Thymus (tissue), 11 donors: ENCODE measurements at regions not wholly inside any gene's neighbourhood (a gene's known extent, or its start where the extent isn't known, plus 50 kb on each side); places are given as distances from the start of the nearest gene placed in this dataset.
"Not testable (repeated sequence)": the region's sequence is repeated elsewhere in the genome, so short reads cannot be mapped to it uniquely, and the experiment has no call there.

Experiments
- DNase-seq, 9 donors: peaks; one replicate each; pipeline ENCODE4 v3.0.0-alpha.2; 2013; ENCODE audit warnings: low spot score in 9 of 9, low read depth in 6 of 9, missing footprints in 1 of 9
- H3K27ac ChIP-seq, 2 donors: one replicate each; pipeline ENCODE4 v1.5.1; 2013; ENCODE audit warnings: control low read depth in 1 of 2, low read depth in 1 of 2, low read length in 1 of 2, mild to moderate bottlenecking in 1 of 2, moderate library complexity in 1 of 2
- H3K27me3 ChIP-seq, 2 donors: one replicate each; pipeline ENCODE4 v1.5.1; 2013; ENCODE audit warnings: low read length in 1 of 2; ENCODE audit not compliant: control insufficient read depth in 2 of 2, insufficient read depth in 1 of 2
- H3K36me3 ChIP-seq, 2 donors: one replicate each; pipeline ENCODE4 v1.5.1; 2013; ENCODE audit warnings: low read length in 1 of 2, mild to moderate bottlenecking in 1 of 2, moderate library complexity in 1 of 2; ENCODE audit not compliant: control insufficient read depth in 2 of 2, insufficient read depth in 2 of 2
- H3K4me1 ChIP-seq, 2 donors: one replicate each; pipeline ENCODE4 v1.5.1; 2013; ENCODE audit warnings: low read length in 2 of 2; ENCODE audit not compliant: control insufficient read depth in 2 of 2, insufficient read depth in 2 of 2
- H3K4me3 ChIP-seq, 2 donors: one replicate each; pipeline ENCODE4 v1.5.1; 2013; ENCODE audit warnings: low read length in 2 of 2, control low read depth in 1 of 2, mild to moderate bottlenecking in 1 of 2
- H3K9me3 ChIP-seq, 2 donors: one replicate each; pipeline ENCODE4 v1.5.1; 2013; ENCODE audit warnings: low read length in 1 of 2, mild to moderate bottlenecking in 1 of 2; ENCODE audit not compliant: control insufficient read depth in 2 of 2, insufficient read depth in 1 of 2
- WGBS: extraction: QIAGEN DNeasy Blood & Tissue Kit; methylation state at CpG from one replicate; pipeline ENCODE4 v1.1.7; 2013; 5-methylcytosine and 5-hydroxymethylcytosine counted together
- donor health status: healthy.

DNA sequence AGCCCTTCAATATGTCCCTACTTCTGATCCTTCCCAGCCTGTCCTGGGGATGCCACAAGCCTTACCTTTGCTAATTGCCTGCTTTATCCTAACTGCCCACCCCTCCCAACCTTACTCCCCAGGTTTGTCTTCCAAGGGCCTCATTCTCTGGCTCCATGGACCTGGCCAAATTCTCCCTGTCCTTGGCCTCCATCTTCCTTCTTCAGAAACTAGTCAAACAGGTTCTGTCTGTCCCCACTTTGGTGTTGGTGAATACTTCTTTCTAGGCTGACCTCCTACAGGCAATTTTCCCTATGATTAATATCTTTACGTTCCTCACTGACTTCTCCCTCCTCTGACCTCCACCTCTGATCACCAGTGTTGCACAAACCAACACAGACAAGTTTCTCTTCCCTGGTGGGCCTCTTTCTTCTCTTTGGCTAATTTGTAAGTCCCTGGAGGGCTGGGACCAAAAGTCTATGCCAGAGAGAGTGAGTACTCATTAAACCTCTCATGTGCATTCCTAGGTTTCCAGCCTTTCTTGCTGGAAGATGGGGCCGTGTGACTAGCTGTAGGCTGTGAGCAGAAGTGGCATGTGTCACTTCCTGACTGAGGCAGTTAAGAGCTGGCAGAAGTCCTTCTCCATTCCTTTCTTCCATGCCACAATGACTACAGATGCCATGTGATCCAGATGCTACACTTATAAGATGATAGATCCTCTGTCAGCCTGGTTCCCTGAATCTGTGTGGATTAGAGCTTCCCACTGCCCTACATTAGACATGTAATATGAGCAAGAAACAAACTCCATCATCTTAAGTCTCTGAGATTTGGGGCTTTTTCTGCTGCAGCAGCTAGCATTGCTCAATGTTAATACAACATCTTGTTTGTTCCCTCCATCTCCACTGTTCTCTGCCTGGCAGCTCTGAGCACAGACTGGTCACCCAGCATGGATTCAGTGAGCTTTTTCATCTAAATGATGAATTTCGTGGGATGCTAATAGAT lies 382.7 kb downstream of the RPS24 start:
- H3K36me3 ChIP-seq, result no peaks in the 10 kb centered on the region
- no peaks in the 10 kb centered on the region for H3K9me3 ChIP-seq
- H3K27me3 ChIP-seq, result peaks cover 0 to 2% of the 10 kb centered on the region in 2 donors
- H3K4me1 ChIP-seq, result no peaks in the 10 kb centered on the region
- no peak for DNase-seq
- H3K4me3 ChIP-seq, result no peak overlapping the region
- WGBS, result 85% methylated on average over 3 of the region's 3 CpGs
- no peak overlapping the region for H3K27ac ChIP-seq

DNA sequence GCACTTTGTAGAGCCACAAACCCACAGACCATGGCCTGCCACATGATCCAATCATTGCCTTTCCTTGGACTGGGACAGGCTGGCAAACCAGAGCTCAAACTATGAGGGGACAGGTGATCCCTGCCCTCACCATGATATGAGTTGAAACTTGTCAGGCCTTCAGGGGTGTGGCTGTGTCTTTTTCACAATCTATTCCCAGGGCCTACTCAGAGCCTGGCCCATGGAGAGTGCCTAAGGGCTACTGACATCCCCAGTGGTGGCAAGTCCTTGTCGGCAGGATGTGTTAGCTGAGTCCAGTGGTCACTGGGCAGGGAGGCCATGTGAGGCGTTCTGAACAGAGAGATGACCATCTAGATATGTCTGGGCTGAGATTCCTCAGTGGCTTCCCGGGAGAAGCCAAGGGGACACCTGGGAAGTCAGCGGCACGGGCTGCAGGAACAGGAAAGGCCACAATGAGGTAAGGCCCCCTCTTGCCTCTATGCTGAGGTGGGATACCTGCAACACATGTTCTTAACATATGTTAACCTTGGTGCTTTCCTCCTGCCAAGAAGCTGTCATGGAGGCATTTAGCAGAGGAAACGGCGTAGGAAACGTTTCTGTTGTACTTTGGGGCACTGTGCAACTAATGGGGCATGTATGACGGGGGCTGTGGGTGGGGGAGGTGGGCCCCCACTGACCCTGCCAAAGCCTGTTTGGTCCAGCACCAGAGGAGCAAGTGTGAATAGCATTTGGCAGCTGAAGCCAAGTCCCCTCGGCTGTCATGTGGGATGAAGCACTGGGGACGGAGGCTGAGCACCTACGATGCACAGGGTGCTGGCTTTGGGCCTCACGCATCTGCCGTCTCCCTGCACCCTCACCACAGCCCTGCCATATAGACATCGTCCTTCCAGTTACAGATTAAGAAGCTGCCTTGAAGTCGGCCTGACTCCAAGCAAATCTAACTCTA lies 384.0 kb downstream of the RPS24 start:
- WGBS, result 92% methylated on average over 16 of the region's 16 CpGs
- Histone ChIP-seq H3K27me3 (peaks cover 0 to 2% of the 10 kb centered on the region in 2 donors), H3K9me3 (no peaks in the 10 kb centered on the region), H3K36me3 (no peaks in the 10 kb centered on the region), H3K27ac (no peak overlapping the region), H3K4me1 (no peaks in the 10 kb centered on the region), H3K4me3 (no peak overlapping the region)
- DNase-seq, result no peak

DNA sequence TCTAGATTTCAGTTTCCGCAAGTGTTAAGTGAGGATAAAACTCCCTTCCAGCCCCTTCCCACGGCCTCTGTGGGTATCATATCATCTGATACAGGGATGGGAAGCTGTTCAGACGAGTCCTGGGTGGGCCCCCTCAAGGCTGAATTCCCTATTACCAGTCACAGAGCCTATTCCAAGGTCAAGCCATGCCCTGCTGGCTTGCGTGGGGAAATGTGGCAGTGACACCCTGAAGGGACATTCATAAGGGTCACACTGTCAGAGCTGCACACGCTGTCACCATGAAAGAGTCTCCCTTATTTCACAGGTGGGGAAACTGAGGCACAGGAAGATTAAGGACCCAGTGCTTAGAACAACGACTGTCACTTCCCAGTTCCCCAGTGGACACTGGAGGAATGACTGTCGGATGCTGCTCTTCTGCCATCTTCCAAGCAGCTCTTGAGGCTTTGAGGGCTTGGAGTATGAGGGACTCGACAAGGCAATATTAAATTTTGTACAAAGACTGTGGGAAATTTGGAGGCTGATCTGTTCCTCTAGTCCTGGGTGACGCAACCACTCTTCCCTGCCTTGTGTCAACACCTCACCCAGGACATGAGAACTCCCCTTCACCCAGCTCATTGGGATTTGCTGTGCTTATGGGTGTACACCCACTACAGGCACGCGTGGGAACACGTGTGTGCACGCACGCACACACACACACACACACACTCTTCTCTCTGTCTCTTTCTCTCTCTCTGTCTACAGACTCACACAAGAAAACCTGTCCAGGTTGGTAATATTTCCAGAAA lies 386.0 kb downstream of the RPS24 start:
- WGBS, result 92% methylated on average over 14 of the region's 14 CpGs
- Histone ChIP-seq H3K36me3 (no peaks in the 10 kb centered on the region), H3K27ac (no peak overlapping the region), H3K27me3 (peaks cover 0 to 2% of the 10 kb centered on the region in 2 donors), H3K4me3 (no peak overlapping the region), H3K4me1 (no peaks in the 10 kb centered on the region), H3K9me3 (peaks cover 0 to 3% of the 10 kb centered on the region in 2 donors)
- no peak for DNase-seq

DNA sequence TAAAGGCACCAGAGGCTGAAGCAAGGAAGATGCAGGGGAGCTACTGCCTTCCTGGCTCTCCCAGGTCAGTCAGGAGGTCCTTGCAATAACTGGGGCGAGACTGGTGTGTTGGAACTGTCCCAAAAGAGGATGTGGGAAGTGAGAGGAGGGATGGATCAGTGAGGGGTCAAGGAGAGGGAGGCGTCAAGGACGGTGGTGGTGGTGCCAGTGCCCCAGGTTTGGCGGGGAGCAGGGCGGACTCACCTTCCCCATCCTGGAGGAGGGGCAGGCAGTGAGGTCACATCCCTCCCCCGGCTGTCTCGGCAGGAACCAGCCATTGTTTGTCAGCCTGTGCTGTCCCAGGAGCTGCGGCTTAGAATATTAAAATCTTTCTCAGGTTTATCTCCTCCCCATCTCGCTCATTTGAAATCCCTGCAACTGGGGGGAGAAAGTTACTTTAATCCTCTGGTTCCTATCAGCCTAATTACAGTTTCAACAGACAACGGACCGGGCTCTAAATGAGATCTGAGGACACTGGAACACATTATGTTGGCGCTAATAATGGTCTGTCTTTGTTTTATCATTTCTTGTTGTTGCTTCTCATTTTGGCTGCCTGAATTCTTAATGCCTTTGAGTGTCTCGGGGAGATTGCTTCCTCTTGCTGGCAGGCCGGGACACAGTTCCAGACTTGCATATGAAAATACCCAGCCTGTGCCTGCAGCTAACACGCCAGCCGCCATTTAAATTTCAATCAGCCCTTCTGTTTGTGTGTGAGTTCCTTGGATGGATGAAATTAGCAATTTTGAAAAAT lies 387.5 kb downstream of the RPS24 start:
- Histone ChIP-seq H3K27ac (no peak overlapping the region), H3K36me3 (no peaks in the 10 kb centered on the region), H3K9me3 (peaks cover 0 to 4% of the 10 kb centered on the region in 2 donors), H3K4me3 (no peak overlapping the region), H3K27me3 (peaks cover 0 to 2% of the 10 kb centered on the region in 2 donors), H3K4me1 (no peaks in the 10 kb centered on the region)
- no peak for DNase-seq
- WGBS, result 90% methylated on average over 16 of the region's 16 CpGs

DNA sequence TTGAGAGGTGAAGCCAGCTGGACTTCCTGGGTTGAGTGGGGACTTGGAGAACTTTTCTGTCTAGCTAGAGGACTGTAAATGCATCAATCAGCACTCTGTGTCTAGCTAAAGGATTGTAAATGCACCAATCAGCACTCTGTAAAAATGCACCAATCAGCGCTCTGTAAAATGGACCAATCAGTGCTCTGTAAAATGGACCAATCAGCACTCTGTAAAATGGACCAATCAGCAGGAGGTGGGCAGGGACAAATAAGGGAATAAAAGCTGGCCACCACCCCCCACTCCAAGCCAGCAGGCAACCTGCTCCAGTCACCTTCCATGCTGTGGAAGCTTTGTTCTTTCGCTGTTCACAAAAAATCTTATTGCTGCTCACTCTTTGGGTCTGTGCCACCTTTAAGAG lies 390.4 kb downstream of the RPS24 start:
- H3K4me1 ChIP-seq, DNase-seq, H3K27ac ChIP-seq, H3K36me3 ChIP-seq, H3K9me3 ChIP-seq, H3K4me3 ChIP-seq, H3K27me3 ChIP-seq: not testable (repeated sequence)
- WGBS, result over 99% methylated on average over 2 of the region's 2 CpGs

DNA sequence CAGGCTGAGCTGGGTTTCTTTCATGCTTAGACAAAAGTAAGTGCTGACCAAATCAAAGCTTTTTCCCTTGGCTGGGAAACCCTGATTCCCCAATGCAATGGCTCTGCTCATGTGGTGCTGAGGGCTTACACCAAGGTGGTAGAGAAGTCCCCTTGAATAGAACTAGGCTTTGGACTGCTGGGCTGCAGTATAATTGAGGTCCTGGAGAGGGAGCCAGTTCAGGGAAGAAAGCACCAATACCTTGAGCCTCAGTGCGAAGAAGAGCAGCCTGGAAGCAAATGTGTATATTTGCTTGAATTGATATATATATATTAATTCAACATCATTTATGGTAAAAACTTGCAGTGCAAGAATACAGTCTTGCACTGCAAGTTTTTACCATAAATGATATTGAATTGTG lies 391.1 kb downstream of the RPS24 start:
- H3K36me3 ChIP-seq, result no peaks in the 10 kb centered on the region
- no peak for DNase-seq
- peaks cover 0 to 2% of the 10 kb centered on the region in 2 donors for H3K27me3 ChIP-seq
- WGBS, result 96% methylated on average over 1 of the region's 1 CpG
- no peaks in the 10 kb centered on the region for H3K4me1 ChIP-seq
- no peak overlapping the region for H3K4me3 ChIP-seq
- no peak overlapping the region for H3K27ac ChIP-seq
- peaks cover 0 to 4% of the 10 kb centered on the region in 2 donors for H3K9me3 ChIP-seq

DNA sequence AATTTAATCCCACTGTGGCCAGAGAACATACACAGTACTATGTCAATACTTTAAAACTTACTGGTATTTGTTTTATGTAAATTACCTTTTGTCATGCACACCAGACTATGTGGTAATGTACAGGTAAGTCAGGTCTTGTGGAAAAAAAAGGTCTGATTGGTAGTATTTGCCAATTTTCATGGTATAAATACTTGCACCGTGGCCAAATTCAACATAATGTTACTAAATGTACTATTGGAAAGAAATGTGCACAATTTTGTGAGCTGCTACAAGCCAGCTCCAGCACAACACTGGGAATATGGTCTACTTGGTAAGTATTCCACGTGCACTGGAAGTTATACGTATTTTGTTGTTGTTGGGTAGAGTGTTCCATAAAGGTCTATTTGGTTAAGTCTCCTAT lies 392.5 kb downstream of the RPS24 start:
- Histone ChIP-seq H3K4me1 (no peaks in the 10 kb centered on the region), H3K36me3 (no peaks in the 10 kb centered on the region), H3K9me3 (peaks cover 0 to 4% of the 10 kb centered on the region in 2 donors), H3K27ac (no peak overlapping the region), H3K4me3 (no peak overlapping the region), H3K27me3 (no peaks in the 10 kb centered on the region)
- 94% methylated on average over 3 of the region's 3 CpGs for WGBS
- no peak for DNase-seq

DNA sequence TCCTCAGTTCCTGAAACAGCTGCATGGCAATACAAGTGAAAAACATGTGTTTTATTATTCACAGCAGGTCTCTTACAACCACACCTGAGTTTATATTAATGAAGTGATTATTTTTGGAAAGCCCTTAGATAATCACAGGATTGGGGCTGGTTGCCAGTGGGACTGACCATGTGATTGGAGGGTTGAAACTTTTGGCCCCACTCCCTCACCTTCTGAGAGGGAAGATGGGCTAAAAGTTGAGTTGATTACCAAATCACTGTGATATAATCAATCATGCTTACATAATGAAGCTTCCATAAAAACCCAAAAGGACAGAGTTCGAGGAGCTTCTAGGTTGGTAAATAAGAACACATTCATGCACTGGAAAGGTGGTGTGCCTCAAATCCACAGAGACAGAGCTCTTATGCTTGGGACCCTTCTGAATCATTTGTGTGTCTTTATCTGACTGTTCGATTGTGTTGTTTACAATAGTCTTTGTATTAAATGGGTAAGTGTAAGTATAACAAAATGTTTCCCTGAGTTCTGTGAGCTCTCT lies 393.9 kb downstream of the RPS24 start:
- Histone ChIP-seq H3K36me3 (no peaks in the 10 kb centered on the region), H3K27me3 (no peaks in the 10 kb centered on the region), H3K27ac (no peak overlapping the region), H3K4me3 (no peak overlapping the region), H3K9me3 (peaks cover 0 to 4% of the 10 kb centered on the region in 2 donors), H3K4me1 (no peaks in the 10 kb centered on the region)
- WGBS, result 95% methylated on average over 2 of the region's 2 CpGs
- no peak for DNase-seq
